ENCODE measurements at regions not wholly inside any gene's neighbourhood (a gene's known extent, or its start where the extent isn't known, plus 50 kb on each side); places are given as distances from the start of the nearest gene placed in this dataset.

DNA sequence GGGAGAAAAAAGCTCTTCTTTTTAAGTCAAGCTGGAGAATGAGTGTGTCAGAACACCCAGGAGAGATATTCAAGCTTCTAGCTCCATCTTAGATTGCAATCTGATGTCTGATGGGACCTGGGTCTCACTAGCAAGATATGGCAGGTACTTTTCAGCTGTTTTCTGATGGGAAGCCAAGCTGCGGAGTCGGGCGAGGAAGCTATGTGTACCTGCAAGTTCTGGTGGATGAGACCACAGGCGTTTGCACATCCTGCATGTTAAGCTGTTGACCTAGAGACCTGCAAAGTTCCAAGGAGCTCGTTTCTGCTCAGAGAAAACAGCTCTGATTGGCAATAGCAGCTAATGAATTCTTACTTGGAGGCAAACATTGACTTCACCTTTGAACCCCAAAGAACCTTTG is 167.3 kb upstream of the GATB start:
- intact Hi-C loops (cut with micrococcal nuclease; ENCODE audit: unreplicated experiment), result no loop called here
- TF ChIP-seq, protein P1, sequence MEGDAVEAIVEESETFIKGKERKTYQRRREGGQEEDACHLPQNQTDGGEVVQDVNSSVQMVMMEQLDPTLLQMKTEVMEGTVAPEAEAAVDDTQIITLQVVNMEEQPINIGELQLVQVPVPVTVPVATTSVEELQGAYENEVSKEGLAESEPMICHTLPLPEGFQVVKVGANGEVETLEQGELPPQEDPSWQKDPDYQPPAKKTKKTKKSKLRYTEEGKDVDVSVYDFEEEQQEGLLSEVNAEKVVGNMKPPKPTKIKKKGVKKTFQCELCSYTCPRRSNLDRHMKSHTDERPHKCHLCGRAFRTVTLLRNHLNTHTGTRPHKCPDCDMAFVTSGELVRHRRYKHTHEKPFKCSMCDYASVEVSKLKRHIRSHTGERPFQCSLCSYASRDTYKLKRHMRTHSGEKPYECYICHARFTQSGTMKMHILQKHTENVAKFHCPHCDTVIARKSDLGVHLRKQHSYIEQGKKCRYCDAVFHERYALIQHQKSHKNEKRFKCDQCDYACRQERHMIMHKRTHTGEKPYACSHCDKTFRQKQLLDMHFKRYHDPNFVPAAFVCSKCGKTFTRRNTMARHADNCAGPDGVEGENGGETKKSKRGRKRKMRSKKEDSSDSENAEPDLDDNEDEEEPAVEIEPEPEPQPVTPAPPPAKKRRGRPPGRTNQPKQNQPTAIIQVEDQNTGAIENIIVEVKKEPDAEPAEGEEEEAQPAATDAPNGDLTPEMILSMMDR (conservative IDR thresholded peaks at IDR 0.05; ENCODE audit: low read length), result no peak
- no peak for TF ChIP-seq EZH2phosphoT487 (IDR thresholded peaks at IDR 0.05; ENCODE audit: borderline replicate concordance, low read depth, low read length)
- H3K9me3 ChIP-seq (ENCODE audit: low read length), result no peaks in the 10 kb centered on the region
- H3K4me1 ChIP-seq (ENCODE audit: insufficient read depth, low read length, poor library complexity, severe bottlenecking), result no peaks in the 10 kb centered on the region
- POLR2A ChIA-PET, result no interaction called here
- no peaks in the 10 kb centered on the region for H3K9me2 ChIP-seq (ENCODE audit: insufficient read depth, low read length)
- CTCF ChIA-PET (ENCODE audit: unreplicated experiment), result no interaction called here
- H3K27ac ChIP-seq (ENCODE audit: low read depth, low read length, poor library complexity, severe bottlenecking), result no peak overlapping the region
- no peaks in the 10 kb centered on the region for H3K36me3 ChIP-seq (ENCODE audit: insufficient read depth, low read length)
- BruUV-seq (replicated peaks), result no TSS peak
- DNase-seq (ENCODE audit: low spot score), result no peak
- H3K4me2 ChIP-seq (ENCODE audit: low read length), result no peak overlapping the region
- no peak overlapping the region for H3K4me3 ChIP-seq (ENCODE audit: low read depth, low read length, poor library complexity, severe bottlenecking)
- no peak overlapping the region for H2AFZ ChIP-seq (ENCODE audit: low read length)
- no peaks in the 10 kb centered on the region for H4K20me1 ChIP-seq (ENCODE audit: insufficient read depth, low read length)
- H3K79me2 ChIP-seq (ENCODE audit: insufficient read depth, low read depth, low read length), result no peaks in the 10 kb centered on the region

- intact Hi-C loops (cut with micrococcal nuclease; ENCODE audit: unreplicated experiment), result no loop called here
These were observed 162.0 kb upstream of the GATB start for GRCh38 chr4:151922811-151923210.

DNA sequence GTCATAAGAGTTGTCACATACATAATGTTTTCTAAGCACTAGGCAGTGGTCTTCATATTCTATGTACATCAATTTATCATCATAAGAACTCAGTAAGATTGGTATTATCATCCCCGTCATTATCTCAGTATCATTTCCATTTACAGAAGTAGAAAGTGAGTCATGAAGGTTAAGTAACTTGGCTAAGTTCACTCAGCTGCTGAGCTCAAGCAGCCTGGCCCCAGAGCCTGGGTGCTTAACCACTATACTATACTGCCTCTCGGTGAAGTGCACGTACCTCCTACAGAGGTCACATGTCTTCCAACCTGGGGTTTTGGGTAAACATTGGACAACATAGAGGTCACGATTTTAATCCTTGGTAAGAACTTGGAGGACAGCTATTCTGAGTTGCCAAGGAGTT is 161.5 kb upstream of the GATB start:
- TF ChIP-seq, protein P1 (conservative IDR thresholded peaks at IDR 0.05; ENCODE audit: low read length), result no peak
- CTCF ChIA-PET (ENCODE audit: unreplicated experiment), result no interaction called here
- Histone ChIP-seq H3K4me3 (ENCODE audit: low read depth, low read length, poor library complexity, severe bottlenecking) (no peak overlapping the region), H3K79me2 (ENCODE audit: insufficient read depth, low read depth, low read length) (no peaks in the 10 kb centered on the region), H3K4me2 (ENCODE audit: low read length) (no peak overlapping the region), H3K36me3 (ENCODE audit: insufficient read depth, low read length) (no peaks in the 10 kb centered on the region), H3K27ac (ENCODE audit: low read depth, low read length, poor library complexity, severe bottlenecking) (no peak overlapping the region), H3K9me2 (ENCODE audit: insufficient read depth, low read length) (no peaks in the 10 kb centered on the region), H4K20me1 (ENCODE audit: insufficient read depth, low read length) (no peaks in the 10 kb centered on the region), H3K4me1 (ENCODE audit: insufficient read depth, low read length, poor library complexity, severe bottlenecking) (no peaks in the 10 kb centered on the region), H3K9me3 (ENCODE audit: low read length) (no peaks in the 10 kb centered on the region), H2AFZ (ENCODE audit: low read length) (no peak overlapping the region)
- POLR2A ChIA-PET, result interaction anchor here (0.5 kb wide), 1 partner anchor 213 kb away, joined by 4 read pairs; no protein-coding TSS in a partner anchor
- no peak for DNase-seq (ENCODE audit: low spot score)
- BruUV-seq (replicated peaks), result no TSS peak
- intact Hi-C loops (cut with micrococcal nuclease; ENCODE audit: unreplicated experiment), result no loop called here

More at GRCh38 chr4:151922811-151923210, 162.0 kb upstream of the GATB start:
- POLR2A ChIA-PET, result interaction anchor here (0.5 kb wide), 1 partner anchor 841 kb away, joined by 6 read pairs; no protein-coding TSS in a partner anchor
- H3K4me1 ChIP-seq (ENCODE audit: insufficient read depth, low read length, poor library complexity, severe bottlenecking), result no peaks in the 10 kb centered on the region
- H3K9me3 ChIP-seq (ENCODE audit: low read length), result no peaks in the 10 kb centered on the region
- TF ChIP-seq, protein P1 (conservative IDR thresholded peaks at IDR 0.05; ENCODE audit: low read length), result no peak
- no peak for TF ChIP-seq EZH2phosphoT487 (IDR thresholded peaks at IDR 0.05; ENCODE audit: borderline replicate concordance, low read depth, low read length)
- H3K9me2 ChIP-seq (ENCODE audit: insufficient read depth, low read length), result no peaks in the 10 kb centered on the region
- H3K4me2 ChIP-seq (ENCODE audit: low read length), result no peak overlapping the region
- BruUV-seq (replicated peaks), result no TSS peak
- H3K27ac ChIP-seq (ENCODE audit: low read depth, low read length, poor library complexity, severe bottlenecking), result no peak overlapping the region
- no peak overlapping the region for H3K4me3 ChIP-seq (ENCODE audit: low read depth, low read length, poor library complexity, severe bottlenecking)
- no peak overlapping the region for H2AFZ ChIP-seq (ENCODE audit: low read length)
- H4K20me1 ChIP-seq (ENCODE audit: insufficient read depth, low read length), result no peaks in the 10 kb centered on the region
- DNase-seq (ENCODE audit: low spot score), result no peak
- CTCF ChIA-PET (ENCODE audit: unreplicated experiment), result no interaction called here
- no peaks in the 10 kb centered on the region for H3K79me2 ChIP-seq (ENCODE audit: insufficient read depth, low read depth, low read length)
- H3K36me3 ChIP-seq (ENCODE audit: insufficient read depth, low read length), result no peaks in the 10 kb centered on the region

All from OCI-LY7 (cell line).